GM12878 (cell line): ENCODE measurements at regions not wholly inside any gene's neighbourhood (a gene's known extent, or its start where the extent isn't known, plus 50 kb on each side); places are given as distances from the start of the nearest gene placed in this dataset.

Experiments
- ATAC-seq: fragments of 200-7000 bp; cut with Tn5 transposase; 3 replicates; pipeline ENCODE4 v1.9.1; 2020; ENCODE audit warnings: mild to moderate bottlenecking, moderate library complexity
- BruUV-seq: library from RNA; stranded (reverse); fragments of 400-500 nt; replicated peaks from 2 replicates; lab custom pipeline; 2021; lab: Mats Ljungman, UMichigan
- CTCF ChIA-PET: fragments of 300-600 bp; sonication (Branson Sonifier 250); formaldehyde crosslinking; extraction: SDS; loops from one replicate; lab custom pipeline; 2021; ENCODE audit warnings: inconsistent platforms; lab: Yijun Ruan, JAX
- POLR2A ChIA-PET: fragments of 350-600 bp; formaldehyde crosslinking; extraction: SDS; loops from one replicate; lab custom pipeline; 2021; ENCODE audit warnings: inconsistent platforms; lab: Charles Lee
- RAD21 ChIA-PET: fragments of 300-600 bp; sonication (Branson Sonifier 250); formaldehyde crosslinking; loops from one replicate; lab custom pipeline; 2023; ENCODE audit warnings: antibody characterized with exemption; ENCODE audit not compliant: unreplicated experiment; lab: Charles Lee
- SMC1A ChIA-PET: fragments of 300-600 bp; sonication (Branson Sonifier 250); formaldehyde crosslinking; loops from one replicate; lab custom pipeline; 2023; ENCODE audit not compliant: unreplicated experiment, uncharacterized antibody; lab: Charles Lee
- DNase-seq: peaks from one replicate; pipeline ENCODE4 v3.0.0-alpha.2; 2011; ENCODE audit warnings: low read depth, low spot score
- FAIRE-seq: peaks from 3 replicates; lab custom pipeline; 2011; peaks lifted over from hg19 to GRCh38; lab: Jason Lieb, UNC
- H2AFZ ChIP-seq: 2 replicates; pipeline ENCODE4 v1.6.0; 2011; ENCODE audit warnings: low read depth, low read length, control low read depth; ENCODE audit not compliant: control insufficient read depth
- H3K27ac ChIP-seq: 2 replicates; pipeline ENCODE4 v1.5.1; 2011; ENCODE audit warnings: control low read depth; ENCODE audit not compliant: control insufficient read depth, insufficient read depth
- H3K27me3 ChIP-seq, 2 experiments: replicated peaks in 1 of 2; 2 replicates each; pipeline versions ENCODE4 v1.6.0 to v1.6.1; 2011; ENCODE audit warnings: low read length in 1 of 2; ENCODE audit not compliant: control insufficient read depth in 2 of 2, insufficient read depth in 2 of 2
- H3K36me3 ChIP-seq, 2 experiments: 2 replicates each; pipeline ENCODE4 v1.5.1; 2011; ENCODE audit warnings: low read length in 1 of 2; ENCODE audit not compliant: control insufficient read depth in 2 of 2, insufficient read depth in 2 of 2
- H3K4me1 ChIP-seq: 2 replicates; pipeline ENCODE4 v1.6.1; 2011; ENCODE audit warnings: mild to moderate bottlenecking, low read length, moderate library complexity, mixed read lengths; ENCODE audit not compliant: control insufficient read depth, insufficient read depth
- H3K4me2 ChIP-seq: 2 replicates; pipeline ENCODE4 v1.6.0; 2011; ENCODE audit warnings: control low read depth; ENCODE audit not compliant: control insufficient read depth, insufficient read depth
- H3K4me3 ChIP-seq: fragments of 200-600 bp; sonication (generic); 2 replicates; pipeline ENCODE4 v1.5.1; 2016
- H3K79me2 ChIP-seq: 2 replicates; pipeline ENCODE4 v1.6.0; 2011; ENCODE audit warnings: low read length; ENCODE audit not compliant: control insufficient read depth, insufficient read depth
- H3K9ac ChIP-seq: 2 replicates; pipeline ENCODE4 v1.8.0; 2011; ENCODE audit warnings: low read length, control low read depth, mixed read lengths; ENCODE audit not compliant: control insufficient read depth, insufficient read depth
- H3K9me3 ChIP-seq: replicated peaks from 3 replicates; pipeline ENCODE4 v1.5.1; 2011; ENCODE audit warnings: mild to moderate bottlenecking, low read length; ENCODE audit not compliant: control insufficient read depth, insufficient read depth
- H4K20me1 ChIP-seq: 2 replicates; pipeline ENCODE4 v1.6.0; 2011; ENCODE audit not compliant: control insufficient read depth, insufficient read depth
- MEF2B ChIP-seq: fragments of 450-650 bp; IDR thresholded peaks from 2 replicates; pipeline ENCODE4 v1.6.1; 2018; ENCODE audit warnings: mild to moderate bottlenecking, moderate library complexity; ENCODE audit not compliant: partially characterized antibody, poor library complexity, severe bottlenecking
- NFYB ChIP-seq: IDR thresholded peaks from 2 replicates; pipeline ENCODE4 v1.6.1; 2011; ENCODE audit warnings: low read depth, mild to moderate bottlenecking, low read length, improper control_type of control experiment, moderate library complexity; ENCODE audit not compliant: insufficient read depth
- PAX8 ChIP-seq: fragments of 450-650 bp; IDR thresholded peaks from 2 replicates; pipeline ENCODE4 v1.6.1; 2017; ENCODE audit warnings: mild to moderate bottlenecking, moderate library complexity
- POLR2A ChIP-seq: IDR thresholded peaks from 2 replicates; pipeline ENCODE4 v1.6.1; 2011; ENCODE audit warnings: low read depth, mild to moderate bottlenecking, low read length
- SIX5 ChIP-seq: IDR thresholded peaks from 2 replicates; pipeline ENCODE4 v1.6.1; 2011; ENCODE audit warnings: mild to moderate bottlenecking, low read depth, low read length, moderate library complexity; ENCODE audit not compliant: severe bottlenecking
- SMAD1 ChIP-seq: fragments of 450-650 bp; IDR thresholded peaks from 2 replicates; pipeline ENCODE4 v1.6.1; 2018; ENCODE audit warnings: mild to moderate bottlenecking, low read depth; ENCODE audit not compliant: partially characterized antibody
- SMAD5 ChIP-seq: IDR thresholded peaks from 2 replicates; pipeline ENCODE4 v1.6.1; 2016; ENCODE audit warnings: antibody characterized with exemption, low read depth
- SMARCA5 ChIP-seq: fragments of 450-650 bp; IDR thresholded peaks from 2 replicates; pipeline ENCODE4 v1.6.1; 2017; ENCODE audit warnings: mild to moderate bottlenecking
- WGBS: methylation state at CpG from one replicate; pipeline ENCODE4 v1.1.6; 2016; ENCODE audit warnings: low lambda C conversion rate; ENCODE audit not compliant: insufficient replicate concordance, insufficient coverage; ENCODE audit errors: missing lambda C conversion rate; 5-methylcytosine and 5-hydroxymethylcytosine counted together
- in situ Hi-C: fragments of 300-500 bp; cut with MboI; formaldehyde crosslinking; loops from 9 replicates; pipeline ENCODE4 v1.14.3; 2018; ENCODE audit warnings: mixed read lengths
- intact Hi-C: fragments of 100-400 bp; cut with micrococcal nuclease; formaldehyde crosslinking; loops from one replicate; pipeline ENCODE4 v1.14.2; 2022; ENCODE audit not compliant: unreplicated experiment
- TF ChIP-seq, protein P1 (sequence below): IDR thresholded peaks from 2 replicates; pipeline ENCODE4 v1.6.1; 2011; ENCODE audit warnings: borderline replicate concordance, low read depth, mild to moderate bottlenecking, moderate library complexity, low read length; ENCODE audit not compliant: insufficient read depth, poor library complexity, severe bottlenecking
- TF ChIP-seq, protein P2 (sequence below): fragments of 450-650 bp; IDR thresholded peaks from 2 replicates; pipeline ENCODE4 v1.6.1; 2017; ENCODE audit warnings: mild to moderate bottlenecking, low read depth, inconsistent platforms; ENCODE audit not compliant: poor library complexity, severe bottlenecking
- TF ChIP-seq, protein P3 (sequence below): IDR thresholded peaks from 2 replicates; pipeline ENCODE4 v1.6.1; 2012; ENCODE audit warnings: mild to moderate bottlenecking, low read depth, low read length
- TF ChIP-seq, protein P4 (sequence below): IDR thresholded peaks from 2 replicates; pipeline ENCODE4 v1.6.1; 2011; ENCODE audit warnings: borderline replicate concordance, low read depth, mild to moderate bottlenecking, moderate library complexity, mixed read lengths, low read length; ENCODE audit not compliant: insufficient read depth; ENCODE audit errors: extremely low read length

DNA sequence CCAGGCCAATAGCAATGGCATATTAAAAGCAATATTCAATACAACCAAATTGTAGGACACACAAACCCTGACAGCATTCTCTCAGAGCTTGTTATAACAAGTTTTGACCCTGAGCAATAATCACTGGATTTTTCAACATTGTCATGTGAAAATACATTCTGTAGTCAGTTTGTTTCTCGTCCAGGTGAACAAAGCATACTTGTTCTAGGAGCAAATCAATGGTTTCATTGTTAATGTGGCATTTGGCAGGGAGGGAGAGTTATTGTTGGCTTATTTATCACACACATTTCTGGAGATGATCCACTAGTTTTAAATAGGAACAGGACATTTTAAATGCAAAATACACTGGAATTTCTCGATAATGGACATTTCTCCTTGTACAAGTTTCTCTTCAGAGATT lies 69.9 kb upstream of the L3MBTL4 start:
- WGBS: 27% methylated on average over 2 of the region's 2 CpGs
- Histone ChIP-seq H2AFZ (no peak overlapping the region), H3K4me1 (no peaks in the 10 kb centered on the region), H3K4me2 (no peak overlapping the region), H3K9me3 (no peaks in the 10 kb centered on the region), H3K27ac (no peak overlapping the region), H3K9ac (no peak overlapping the region), H3K27me3 (peaks cover 0 to 2% of the 10 kb centered on the region in 2 experiments; a peak in 1 of 4 replicates), H3K4me3 (no peak overlapping the region), H3K79me2 (no peaks in the 10 kb centered on the region), H3K36me3 (no peaks in the 10 kb centered on the region), H4K20me1 (no peaks in the 10 kb centered on the region)
- FAIRE-seq (no peak), DNase-seq (no peak), ATAC-seq (no peak)
- TF ChIP-seq, protein P1, sequence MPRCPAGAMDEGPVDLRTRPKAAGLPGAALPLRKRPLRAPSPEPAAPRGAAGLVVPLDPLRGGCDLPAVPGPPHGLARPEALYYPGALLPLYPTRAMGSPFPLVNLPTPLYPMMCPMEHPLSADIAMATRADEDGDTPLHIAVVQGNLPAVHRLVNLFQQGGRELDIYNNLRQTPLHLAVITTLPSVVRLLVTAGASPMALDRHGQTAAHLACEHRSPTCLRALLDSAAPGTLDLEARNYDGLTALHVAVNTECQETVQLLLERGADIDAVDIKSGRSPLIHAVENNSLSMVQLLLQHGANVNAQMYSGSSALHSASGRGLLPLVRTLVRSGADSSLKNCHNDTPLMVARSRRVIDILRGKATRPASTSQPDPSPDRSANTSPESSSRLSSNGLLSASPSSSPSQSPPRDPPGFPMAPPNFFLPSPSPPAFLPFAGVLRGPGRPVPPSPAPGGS: no peak
- no peak for TF ChIP-seq POLR2A
- no peak for TF ChIP-seq SIX5
- TF ChIP-seq, protein P2, sequence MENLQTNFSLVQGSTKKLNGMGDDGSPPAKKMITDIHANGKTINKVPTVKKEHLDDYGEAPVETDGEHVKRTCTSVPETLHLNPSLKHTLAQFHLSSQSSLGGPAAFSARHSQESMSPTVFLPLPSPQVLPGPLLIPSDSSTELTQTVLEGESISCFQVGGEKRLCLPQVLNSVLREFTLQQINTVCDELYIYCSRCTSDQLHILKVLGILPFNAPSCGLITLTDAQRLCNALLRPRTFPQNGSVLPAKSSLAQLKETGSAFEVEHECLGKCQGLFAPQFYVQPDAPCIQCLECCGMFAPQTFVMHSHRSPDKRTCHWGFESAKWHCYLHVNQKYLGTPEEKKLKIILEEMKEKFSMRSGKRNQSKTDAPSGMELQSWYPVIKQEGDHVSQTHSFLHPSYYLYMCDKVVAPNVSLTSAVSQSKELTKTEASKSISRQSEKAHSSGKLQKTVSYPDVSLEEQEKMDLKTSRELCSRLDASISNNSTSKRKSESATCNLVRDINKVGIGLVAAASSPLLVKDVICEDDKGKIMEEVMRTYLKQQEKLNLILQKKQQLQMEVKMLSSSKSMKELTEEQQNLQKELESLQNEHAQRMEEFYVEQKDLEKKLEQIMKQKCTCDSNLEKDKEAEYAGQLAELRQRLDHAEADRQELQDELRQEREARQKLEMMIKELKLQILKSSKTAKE: no peak
- no peak for TF ChIP-seq SMARCA5
- TF ChIP-seq, protein P3, sequence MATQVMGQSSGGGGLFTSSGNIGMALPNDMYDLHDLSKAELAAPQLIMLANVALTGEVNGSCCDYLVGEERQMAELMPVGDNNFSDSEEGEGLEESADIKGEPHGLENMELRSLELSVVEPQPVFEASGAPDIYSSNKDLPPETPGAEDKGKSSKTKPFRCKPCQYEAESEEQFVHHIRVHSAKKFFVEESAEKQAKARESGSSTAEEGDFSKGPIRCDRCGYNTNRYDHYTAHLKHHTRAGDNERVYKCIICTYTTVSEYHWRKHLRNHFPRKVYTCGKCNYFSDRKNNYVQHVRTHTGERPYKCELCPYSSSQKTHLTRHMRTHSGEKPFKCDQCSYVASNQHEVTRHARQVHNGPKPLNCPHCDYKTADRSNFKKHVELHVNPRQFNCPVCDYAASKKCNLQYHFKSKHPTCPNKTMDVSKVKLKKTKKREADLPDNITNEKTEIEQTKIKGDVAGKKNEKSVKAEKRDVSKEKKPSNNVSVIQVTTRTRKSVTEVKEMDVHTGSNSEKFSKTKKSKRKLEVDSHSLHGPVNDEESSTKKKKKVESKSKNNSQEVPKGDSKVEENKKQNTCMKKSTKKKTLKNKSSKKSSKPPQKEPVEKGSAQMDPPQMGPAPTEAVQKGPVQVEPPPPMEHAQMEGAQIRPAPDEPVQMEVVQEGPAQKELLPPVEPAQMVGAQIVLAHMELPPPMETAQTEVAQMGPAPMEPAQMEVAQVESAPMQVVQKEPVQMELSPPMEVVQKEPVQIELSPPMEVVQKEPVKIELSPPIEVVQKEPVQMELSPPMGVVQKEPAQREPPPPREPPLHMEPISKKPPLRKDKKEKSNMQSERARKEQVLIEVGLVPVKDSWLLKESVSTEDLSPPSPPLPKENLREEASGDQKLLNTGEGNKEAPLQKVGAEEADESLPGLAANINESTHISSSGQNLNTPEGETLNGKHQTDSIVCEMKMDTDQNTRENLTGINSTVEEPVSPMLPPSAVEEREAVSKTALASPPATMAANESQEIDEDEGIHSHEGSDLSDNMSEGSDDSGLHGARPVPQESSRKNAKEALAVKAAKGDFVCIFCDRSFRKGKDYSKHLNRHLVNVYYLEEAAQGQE: no peak
- no peak for TF ChIP-seq SMAD1
- TF ChIP-seq, protein P4, sequence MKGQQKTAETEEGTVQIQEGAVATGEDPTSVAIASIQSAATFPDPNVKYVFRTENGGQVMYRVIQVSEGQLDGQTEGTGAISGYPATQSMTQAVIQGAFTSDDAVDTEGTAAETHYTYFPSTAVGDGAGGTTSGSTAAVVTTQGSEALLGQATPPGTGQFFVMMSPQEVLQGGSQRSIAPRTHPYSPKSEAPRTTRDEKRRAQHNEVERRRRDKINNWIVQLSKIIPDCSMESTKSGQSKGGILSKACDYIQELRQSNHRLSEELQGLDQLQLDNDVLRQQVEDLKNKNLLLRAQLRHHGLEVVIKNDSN: no peak
- no peak for TF ChIP-seq PAX8
- no peak for TF ChIP-seq MEF2B
- no peak for TF ChIP-seq NFYB
- TF ChIP-seq SMAD5: no peak
- ChIA-PET CTCF (no interaction called here), RAD21 (no interaction called here), POLR2A (no interaction called here), SMC1A (interaction anchor here (1.0 to 1.5 kb wide), 2 partner anchors 609 to 616 kb away, joined by 3 to 5 read pairs; no protein-coding TSS in a partner anchor)
- BruUV-seq: no TSS peak
- in situ Hi-C loops: no loop called here
- intact Hi-C loops: no loop called here
